Right ventricle myocardium superior (tissue), 1 donor: ENCODE measurements at regions not wholly inside any gene's neighbourhood (a gene's known extent, or its start where the extent isn't known, plus 50 kb on each side); places are given as distances from the start of the nearest gene placed in this dataset.

Experiments used
- ATAC-seq: fragments of 200-7000 bp; cut with Tn5 transposase; one replicate; pipeline ENCODE4 v1.9.1; 2020; ENCODE audit warnings: mild to moderate bottlenecking; ENCODE audit not compliant: poor library complexity
- DNase-seq: peaks from one replicate; pipeline ENCODE4 v3.0.0-alpha.2; 2020
- intact Hi-C: fragments of 100-400 bp; cut with DNase I; formaldehyde crosslinking; loops from one replicate; pipeline ENCODE4 v1.11.2; 2022
- donor health status: DM: no; HTN: yes; CAD: no; lungs with severe emphysema.

DNA sequence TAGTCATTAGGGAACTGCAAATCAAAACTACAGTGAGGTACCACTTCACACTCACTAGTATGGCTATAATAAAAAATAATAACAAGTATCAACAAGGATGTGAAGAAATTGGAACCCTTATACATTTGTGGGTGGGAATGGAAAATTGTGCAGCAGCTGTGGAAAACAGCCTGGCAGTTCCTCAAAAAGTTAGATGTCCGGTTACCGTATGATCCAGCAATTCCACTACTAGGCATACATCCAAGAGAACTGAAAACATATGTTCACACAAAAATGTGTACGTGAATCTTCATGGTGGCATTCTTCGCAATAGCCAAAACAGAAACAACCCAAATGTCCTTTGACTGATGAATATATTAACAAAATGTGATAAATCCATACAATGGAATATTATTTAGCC, 187.9 kb upstream of the LYSMD4 start:
- intact Hi-C loops = no loop called here
- DNase-seq = no peak
- no peak for ATAC-seq

DNA sequence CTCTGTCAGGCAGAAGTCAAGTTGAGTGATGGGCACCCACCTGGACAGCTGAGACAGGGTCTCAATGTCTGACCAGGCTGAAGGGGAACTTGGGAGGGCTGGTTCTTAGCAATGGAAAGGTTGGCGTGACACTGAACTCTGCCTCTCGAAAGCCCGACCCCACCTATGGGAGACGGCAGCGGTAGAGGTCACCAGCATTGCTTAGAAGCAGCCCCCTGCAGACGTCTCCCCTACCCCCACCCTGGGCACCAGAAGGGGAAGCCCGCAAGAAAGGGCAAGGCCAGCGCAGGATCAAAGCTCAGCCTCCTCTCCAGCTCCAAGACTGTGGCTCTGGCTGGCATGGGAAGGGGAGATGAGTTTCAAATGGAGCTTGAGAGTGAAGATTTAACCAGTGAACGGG, 184.8 kb upstream of the LYSMD4 start:
- ATAC-seq (no peak), DNase-seq (no peak)
- intact Hi-C loops = no loop called here

DNA sequence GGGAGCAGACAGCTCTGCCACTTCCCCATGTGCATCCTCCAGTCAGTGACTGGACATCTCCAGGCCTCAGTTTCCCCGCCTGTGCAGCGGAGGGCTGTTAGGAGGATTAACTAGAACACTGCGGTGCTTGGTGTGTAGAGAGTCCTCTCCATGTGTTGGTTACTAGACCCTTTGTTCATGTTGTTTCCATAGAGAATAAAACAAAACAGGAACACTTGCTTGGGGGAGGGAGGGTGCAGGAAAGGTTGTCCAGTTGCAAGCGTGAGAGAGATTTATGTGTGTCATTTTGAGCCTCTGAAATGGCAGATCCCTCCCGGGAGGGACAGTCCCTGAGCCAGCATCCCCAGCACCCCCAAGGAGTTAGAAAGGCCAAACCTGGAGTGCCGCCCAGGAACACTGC, 184.0 kb upstream of the LYSMD4 start:
- intact Hi-C loops = no loop called here
- DNase-seq (no peak), ATAC-seq (no peak)

DNA sequence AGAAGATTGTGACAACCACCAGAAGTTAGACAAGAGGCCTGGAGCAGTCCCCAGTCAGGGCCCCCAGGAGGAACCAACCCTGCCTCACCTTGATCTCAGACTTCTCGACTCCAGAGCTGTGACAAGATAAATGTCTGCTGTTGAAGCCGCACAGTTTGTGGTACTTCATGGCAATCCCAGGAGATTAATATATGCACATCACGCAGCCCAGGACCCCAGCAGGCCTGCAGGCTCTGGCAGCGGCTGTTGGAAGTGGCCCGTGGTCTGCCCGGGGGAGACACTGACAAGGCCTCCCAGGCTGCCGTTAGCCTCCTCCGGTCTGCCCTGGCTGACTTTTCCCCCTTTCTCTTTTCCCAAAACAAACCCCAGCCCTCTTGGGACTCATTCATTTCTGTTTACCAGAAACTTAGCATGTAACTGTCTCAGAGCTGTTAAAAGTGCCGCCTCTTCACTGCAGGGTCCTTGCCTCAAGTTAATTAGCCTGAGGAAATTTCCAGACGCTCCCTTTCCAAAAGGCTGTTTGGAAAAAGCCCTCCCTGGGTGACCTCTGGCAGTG, 183.5 kb upstream of the LYSMD4 start:
- intact Hi-C loops = no loop called here

DNA sequence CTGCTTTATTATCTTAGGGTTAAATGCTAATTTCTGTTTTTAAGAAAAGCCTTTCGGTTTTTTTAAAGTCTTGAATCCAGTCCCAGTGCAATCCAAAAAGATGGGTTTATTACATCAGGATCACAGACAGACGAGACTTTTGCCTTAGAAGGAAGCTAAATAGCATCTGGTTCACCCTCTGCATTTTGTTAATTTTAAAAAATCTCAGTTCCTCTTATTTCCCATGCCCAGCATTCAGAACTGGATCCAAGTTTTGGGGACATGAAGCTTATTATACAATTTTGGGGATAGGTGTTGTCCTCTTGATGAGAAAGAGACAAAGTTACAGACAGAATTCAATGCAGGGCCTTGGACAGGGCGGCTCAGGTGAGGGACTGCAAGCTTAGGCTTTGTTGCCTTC, 181.5 kb upstream of the LYSMD4 start:
- intact Hi-C loops = no loop called here
- DNase-seq (no peak), ATAC-seq (no peak)

More for the DNA sequence above, 183.5 kb upstream of the LYSMD4 start:
- DNase-seq (no peak), ATAC-seq (no peak)

DNA sequence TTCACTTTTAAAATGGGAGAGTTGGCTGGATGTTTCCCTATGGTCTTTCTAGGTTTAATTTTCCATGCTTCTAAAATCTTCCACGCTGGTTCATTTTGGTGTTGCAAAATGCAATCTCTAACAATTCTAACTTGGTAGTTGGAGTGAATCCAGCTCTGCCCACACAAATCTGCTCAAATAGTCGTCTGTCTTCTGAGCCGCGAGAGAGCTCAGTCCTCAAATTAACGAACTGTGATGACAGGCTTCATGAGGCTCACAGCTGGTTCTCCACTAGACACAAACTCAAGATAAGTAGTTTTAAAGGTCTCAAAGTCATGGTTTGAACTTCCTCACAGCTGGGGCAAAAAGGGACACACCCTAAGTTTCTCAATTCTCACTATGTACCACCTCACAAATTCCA, 178.6 kb upstream of the LYSMD4 start:
- intact Hi-C loops = no loop called here
- DNase-seq = no peak
- no peak for ATAC-seq

DNA sequence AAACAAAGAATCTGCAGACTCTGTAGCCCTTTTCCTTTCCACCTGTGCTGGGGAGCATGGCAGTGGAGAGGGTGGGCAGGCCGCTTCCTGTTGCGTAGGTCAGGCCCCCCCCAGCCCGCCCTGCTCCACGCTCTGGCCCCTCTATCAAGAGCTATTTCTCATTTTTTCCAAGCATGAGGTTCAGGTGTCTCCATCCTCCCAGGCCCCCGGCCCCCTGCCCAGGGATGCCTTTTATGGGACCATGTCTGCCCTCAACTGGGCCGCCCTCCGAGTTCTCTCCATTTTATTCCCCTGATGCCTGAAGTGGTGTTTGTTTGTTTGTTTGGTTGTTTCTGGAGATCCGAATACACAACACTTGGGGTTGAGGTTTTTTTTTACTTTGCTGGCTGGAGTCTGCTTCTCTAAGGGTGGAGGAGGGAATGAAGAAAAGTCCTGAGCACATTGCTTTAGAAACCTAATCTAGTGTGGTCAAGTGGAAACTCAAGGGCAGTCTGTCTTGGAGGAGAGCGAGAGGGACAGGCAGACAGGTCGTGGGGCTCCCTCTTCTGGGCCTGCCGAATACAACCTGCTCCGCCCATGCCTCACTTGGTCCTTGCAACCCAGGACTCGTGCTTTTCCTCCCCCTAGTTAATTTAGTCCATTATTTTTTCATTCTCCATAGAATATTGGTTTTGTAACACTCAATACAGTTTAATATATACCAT, 176.5 kb upstream of the LYSMD4 start:
- DNase-seq (no peak), ATAC-seq (peak; percentile 84)
- intact Hi-C loops = no loop called here

DNA sequence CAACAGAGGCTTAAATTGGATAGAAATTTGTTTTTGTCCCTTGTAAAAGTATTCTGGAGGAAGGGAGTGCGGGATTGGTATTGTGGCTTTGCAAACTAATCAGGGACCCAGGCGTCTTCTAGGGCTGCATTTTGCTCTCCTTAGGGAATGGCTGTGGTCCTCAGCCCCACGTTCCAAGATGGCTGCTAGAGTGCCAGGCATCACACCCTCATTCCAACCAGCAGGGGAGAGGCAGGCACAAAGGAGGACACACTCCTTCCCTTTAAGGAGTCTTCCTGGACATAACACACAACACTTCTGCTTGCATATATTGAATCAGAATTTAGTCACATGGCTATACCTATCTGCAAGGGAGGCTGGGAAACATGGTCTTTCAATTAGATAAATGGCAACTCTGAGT, 174.5 kb upstream of the LYSMD4 start:
- ATAC-seq = no peak

DNA sequence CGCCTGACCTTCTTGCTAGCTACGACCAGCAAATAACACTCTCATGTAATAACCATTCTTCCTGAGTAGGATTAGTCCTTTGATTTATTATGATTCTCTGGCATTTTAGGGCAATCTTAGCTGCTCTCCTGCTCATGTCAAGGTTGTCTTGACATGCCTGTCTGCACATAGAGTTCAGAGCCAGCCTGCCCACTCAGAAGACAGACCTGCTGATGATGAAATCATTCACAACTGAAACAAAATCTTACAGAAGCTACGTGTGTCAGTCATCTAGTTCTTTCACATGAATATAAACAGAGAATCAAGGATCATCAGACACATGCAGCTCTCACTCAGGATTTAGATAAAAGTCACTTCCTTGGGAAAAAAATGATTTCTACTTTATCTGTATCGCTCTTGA, 173.6 kb upstream of the LYSMD4 start:
- ATAC-seq = no peak
- intact Hi-C loops = no loop called here
- no peak for DNase-seq

More for the DNA sequence above, 174.5 kb upstream of the LYSMD4 start:
- DNase-seq = no peak
- intact Hi-C loops = no loop called here

DNA sequence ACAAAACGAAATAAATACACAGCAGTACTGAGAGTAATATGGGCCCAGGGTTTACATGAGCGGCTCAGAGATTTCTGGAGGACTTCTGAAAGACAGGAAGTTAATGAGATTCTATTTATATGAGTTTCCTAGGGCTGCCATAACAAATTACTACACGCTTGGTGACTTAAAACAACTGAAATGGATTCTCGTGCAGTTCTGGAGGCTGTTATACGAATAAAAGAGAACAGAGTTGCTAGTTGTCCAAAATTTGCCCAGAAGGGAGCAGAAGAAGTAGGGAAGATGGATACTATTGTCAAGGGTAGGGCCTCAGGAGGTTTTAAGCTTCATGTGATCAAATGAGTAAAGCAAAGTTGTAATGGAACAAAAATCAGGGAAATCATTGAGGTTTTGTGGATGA, 173.1 kb upstream of the LYSMD4 start:
- DNase-seq (no peak), ATAC-seq (no peak)
- intact Hi-C loops = no loop called here

DNA sequence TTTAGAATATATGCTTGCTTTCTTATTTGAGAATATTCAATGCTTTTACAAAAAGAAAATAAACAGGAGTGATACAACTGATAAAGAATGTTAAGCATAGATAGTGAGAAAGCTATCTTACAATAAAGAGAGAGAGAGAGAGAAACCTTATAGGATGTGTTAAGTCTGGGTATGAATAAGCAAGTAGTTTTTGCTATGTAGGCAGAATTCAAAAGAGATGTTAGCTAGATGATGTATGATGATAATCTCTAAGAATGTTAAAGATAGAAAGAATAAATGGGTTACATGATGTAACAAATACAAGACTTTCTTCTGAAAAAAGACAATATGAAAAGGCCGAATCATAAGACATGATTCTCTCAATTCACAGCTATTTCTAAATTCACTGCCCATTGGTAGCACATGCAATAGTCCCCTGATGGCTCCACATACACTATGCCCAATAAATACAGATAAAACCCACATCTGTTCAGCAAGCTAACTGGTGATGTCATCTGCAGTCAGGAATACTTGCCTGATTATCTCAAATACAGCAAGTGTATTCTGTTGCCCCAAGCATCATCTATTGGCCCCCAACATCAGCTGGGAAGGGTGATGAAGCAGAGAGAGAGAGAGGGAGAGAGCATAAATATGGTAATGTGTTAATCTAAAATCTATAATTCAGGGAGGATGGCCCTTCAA, 169.2 kb upstream of the LYSMD4 start:
- ATAC-seq (no peak), DNase-seq (no peak)
- intact Hi-C loops = no loop called here

DNA sequence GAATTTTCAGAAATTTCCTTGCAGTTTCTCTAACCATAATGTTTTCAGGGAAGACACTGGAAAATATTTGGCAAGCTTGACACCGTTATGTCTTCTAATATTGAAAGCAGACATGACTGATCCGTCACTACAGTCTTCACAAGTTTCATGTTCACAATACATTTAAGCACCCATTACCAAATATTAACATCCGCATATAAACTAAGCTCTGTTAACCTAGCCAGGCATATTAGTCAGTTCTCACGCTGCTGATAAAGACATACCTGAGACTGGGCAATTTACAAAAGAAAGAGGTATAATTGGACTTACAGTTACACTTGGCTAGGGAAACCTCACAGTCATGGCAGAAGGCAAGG, 162.7 kb upstream of the LYSMD4 start:
- ATAC-seq = no peak
- intact Hi-C loops = no loop called here
- no peak for DNase-seq

DNA sequence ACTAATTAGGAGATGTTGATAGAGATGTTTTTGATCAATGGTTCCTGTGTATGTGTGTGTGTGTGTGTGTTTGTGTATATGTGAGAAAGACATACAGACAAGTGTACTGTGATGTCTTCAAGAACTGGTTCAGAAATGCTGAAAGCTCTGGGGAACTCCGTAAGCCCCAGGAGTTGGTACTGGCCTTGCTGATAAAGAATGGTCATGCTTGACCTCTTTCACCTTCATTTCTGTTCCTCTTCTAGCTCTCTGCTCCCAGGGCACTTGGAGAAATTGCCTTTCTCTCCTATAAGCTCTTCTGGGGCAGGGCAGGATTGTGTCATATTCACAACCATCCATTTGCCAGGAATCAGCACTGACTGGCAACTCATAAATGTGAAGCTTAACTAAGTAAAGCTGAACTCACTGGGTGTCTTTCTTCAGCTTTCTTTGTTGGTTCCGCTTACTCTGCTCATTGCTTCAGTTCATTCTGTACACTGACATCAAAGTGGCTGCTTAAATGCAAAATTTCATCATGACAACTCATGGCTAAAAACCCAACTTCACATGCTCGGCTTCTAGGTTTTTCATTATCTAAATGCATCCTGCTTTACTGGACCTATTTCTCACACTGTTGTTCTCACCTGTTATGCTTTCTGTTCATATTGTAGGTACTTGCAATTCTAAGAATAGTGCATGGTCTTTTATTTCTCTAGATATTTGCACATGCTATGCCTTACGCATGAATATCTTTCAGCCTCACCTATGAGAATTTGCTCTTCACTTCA, 162.1 kb upstream of the LYSMD4 start:
- ATAC-seq (no peak), DNase-seq (no peak)
- intact Hi-C loops = no loop called here

DNA sequence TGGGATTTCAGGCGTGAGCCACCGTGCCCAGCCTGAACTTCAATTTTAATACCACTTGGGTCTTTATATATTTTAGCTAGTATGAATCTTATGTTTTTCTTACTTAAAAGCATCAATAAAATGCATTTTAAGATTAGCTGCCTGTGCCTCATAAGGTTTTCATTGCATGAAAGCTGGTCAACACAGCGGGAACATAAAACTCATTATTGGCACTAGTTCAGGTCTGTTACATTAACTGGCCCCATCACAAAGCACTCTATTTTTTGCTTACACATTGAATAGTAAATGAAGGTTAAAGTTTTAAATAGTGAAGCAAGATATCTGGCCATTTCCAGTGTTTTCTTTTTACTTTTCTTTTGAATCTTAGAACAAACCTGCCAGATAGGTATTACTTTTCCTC, 145.6 kb upstream of the LYSMD4 start:
- intact Hi-C loops = no loop called here
- ATAC-seq (no peak), DNase-seq (no peak)

DNA sequence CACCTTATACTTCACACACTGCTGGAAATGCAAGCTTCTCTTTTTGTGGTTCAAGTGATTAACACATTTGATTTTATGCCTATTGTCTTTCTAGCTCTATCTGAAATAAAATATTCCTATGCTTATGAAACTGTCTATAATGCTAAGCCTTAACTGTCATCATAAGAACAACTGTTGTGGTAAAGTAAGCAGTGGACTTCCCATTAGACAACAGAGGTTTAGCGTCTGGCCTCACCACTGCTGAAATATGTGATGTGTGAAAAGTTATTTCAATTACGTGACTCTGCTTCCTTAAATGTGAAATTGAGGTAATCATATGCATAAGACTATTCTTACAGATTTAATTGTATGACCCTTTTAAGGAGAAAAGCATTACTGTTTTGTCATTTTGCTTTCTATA, 140.2 kb upstream of the LYSMD4 start:
- intact Hi-C loops = no loop called here
- no peak for DNase-seq
- ATAC-seq = no peak

DNA sequence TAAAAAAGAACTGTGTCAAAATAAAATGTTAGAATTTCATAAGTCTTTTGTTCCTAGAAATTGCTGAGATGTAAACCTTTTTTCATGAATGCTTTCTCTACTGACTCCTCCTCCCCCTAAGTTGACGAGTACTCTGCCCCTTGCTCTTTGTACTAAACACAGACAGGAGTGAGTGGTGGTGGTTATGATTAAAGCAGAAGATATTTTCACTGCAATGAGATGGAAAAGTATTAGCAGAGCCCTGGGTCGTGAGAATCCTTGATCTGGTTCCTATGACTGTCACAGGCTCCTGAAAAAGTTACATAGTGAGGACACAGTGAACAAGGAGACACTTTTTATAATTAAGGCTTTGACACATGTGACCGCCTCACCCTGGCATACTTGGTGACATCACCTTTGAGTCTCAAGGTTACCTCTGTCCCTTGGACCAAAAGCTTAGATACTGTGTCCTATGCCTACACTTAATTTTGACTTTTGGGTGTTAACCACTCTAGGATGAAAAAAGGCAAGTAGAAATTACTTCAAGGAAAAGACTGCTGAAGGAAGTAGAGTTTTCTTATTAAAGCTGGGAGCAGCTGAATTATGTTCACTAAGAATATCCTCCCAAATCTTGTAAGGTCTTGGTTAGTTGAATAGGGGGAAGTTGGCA, 130.4 kb upstream of the LYSMD4 start:
- no peak for DNase-seq
- no peak for ATAC-seq
- intact Hi-C loops = no loop called here

DNA sequence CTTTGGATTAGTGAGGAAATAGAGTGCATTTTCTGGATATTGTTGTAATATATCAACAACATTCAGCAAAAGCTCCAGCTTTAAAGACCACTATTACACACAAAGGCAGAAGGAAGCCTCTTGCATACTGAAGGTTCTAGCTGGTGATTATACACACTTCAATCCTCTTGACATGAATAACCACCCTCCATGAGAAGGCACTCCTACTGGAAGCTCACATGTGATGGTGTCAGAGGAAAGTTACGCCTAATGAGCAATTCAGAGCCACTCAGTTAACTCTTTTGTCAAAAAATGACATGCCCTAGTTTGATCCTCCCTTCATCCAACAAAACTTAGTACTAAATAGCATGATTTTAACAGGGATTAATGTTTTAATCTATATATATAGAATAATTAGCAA, 124.6 kb upstream of the LYSMD4 start:
- intact Hi-C loops = no loop called here
- DNase-seq (no peak), ATAC-seq (no peak)

DNA sequence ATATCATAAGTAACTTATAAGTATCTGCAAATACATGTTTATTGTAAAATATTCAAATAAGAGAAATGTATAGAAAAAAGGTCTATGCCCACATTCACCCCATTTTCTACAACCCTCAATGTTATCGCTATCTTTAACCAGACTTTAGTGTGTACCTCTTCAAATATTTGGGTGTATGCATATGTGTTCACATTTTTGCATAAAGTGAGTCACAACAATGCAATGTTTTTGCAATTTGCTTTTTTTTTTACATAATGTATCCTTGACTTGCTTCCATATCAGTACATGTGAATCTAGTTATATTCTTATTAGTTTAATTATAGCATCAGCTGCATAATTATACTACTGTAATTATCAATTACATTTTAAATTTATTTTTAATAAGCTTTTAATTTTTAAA, 117.3 kb upstream of the LYSMD4 start:
- DNase-seq (no peak), ATAC-seq (no peak)
- intact Hi-C loops = no loop called here

DNA sequence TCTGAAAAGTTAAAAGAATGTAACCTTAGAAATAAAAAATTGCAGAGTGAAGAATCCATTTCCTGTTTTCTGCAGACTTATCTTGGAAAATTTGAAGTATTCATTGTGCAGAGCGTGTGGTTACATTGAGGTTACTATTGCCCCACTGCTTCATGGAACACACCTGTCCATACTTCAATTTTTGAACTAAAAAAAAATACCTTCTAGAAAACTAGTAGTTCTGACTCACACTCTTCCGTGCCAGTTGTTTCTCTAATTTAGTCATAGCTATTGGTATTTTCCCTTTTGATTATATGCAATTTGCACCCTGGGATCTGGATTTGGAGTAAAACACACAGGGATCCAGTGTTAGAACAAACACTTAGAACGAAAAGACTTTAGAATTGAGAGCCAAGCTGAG, 111.8 kb upstream of the LYSMD4 start:
- ATAC-seq = no peak

More for the DNA sequence above, 111.8 kb upstream of the LYSMD4 start:
- intact Hi-C loops = no loop called here
- no peak for DNase-seq
